H1 (cell line): ENCODE measurements at regions not wholly inside any gene's neighbourhood (a gene's known extent, or its start where the extent isn't known, plus 50 kb on each side); places are given as distances from the start of the nearest gene placed in this dataset.

Experiments
- CTCF ChIA-PET: fragments of 300-600 bp; sonication (Branson Sonifier 250); formaldehyde crosslinking; loops from one replicate; lab custom pipeline; 2021; ENCODE audit not compliant: partially characterized antibody; lab: Charles Lee
- POLR2A ChIA-PET: fragments of 300-600 bp; sonication (Branson Sonifier 250); formaldehyde crosslinking; loops from one replicate; lab custom pipeline; 2021; ENCODE audit warnings: inconsistent platforms; ENCODE audit not compliant: partially characterized antibody; lab: Charles Lee
- DNase-seq, 2 experiments: peaks; one replicate each; pipeline versions ENCODE4 v3.0.0 to v3.0.0-alpha.2; 2010 to 2022; ENCODE audit warnings: low spot score in 2 of 2, low read depth in 1 of 2, mixed read lengths in 1 of 2
- FAIRE-seq: peaks from 2 replicates; lab custom pipeline; 2011; peaks lifted over from hg19 to GRCh38; lab: Jason Lieb, UNC
- H2AFZ ChIP-seq: 2 replicates; pipeline ENCODE4 v1.8.1; 2012; ENCODE audit warnings: low read length, inconsistent platforms
- H2AK5ac ChIP-seq: 2 replicates; pipeline ENCODE4 v1.6.1; 2013; ENCODE audit warnings: low read depth, low read length
- H2BK120ac ChIP-seq: replicated peaks from 2 replicates; pipeline ENCODE3; 2013; ENCODE audit warnings: low read depth, low read length, inconsistent platforms
- H2BK12ac ChIP-seq: 2 replicates; pipeline ENCODE4 v1.6.1; 2013; ENCODE audit warnings: low read depth, low read length
- H2BK15ac ChIP-seq: 2 replicates; pipeline ENCODE4 v1.6.1; 2013; ENCODE audit warnings: low read length
- H2BK20ac ChIP-seq: 2 replicates; pipeline ENCODE4 v1.6.1; 2013; ENCODE audit warnings: low read length
- H2BK5ac ChIP-seq: 2 replicates; pipeline ENCODE4 v1.6.1; 2013; ENCODE audit warnings: low read depth, low read length
- H3K14ac ChIP-seq: 2 replicates; pipeline ENCODE4 v1.6.1; 2013; ENCODE audit warnings: inconsistent platforms; ENCODE audit not compliant: insufficient read length
- H3K18ac ChIP-seq: 2 replicates; pipeline ENCODE4 v1.6.1; 2013; ENCODE audit warnings: low read length; ENCODE audit errors: extremely low read depth
- H3K23ac ChIP-seq: 2 replicates; pipeline ENCODE4 v1.6.1; 2013; ENCODE audit warnings: inconsistent platforms; ENCODE audit not compliant: insufficient read length
- H3K23me2 ChIP-seq: 2 replicates; pipeline ENCODE4 v1.6.1; 2013; ENCODE audit warnings: low read depth, low read length
- H3K27ac ChIP-seq: 2 replicates; pipeline ENCODE4 v1.6.1; 2011; ENCODE audit warnings: low read depth, low read length, inconsistent platforms
- H3K27me3 ChIP-seq, 4 experiments: replicated peaks in 1 of 4; 1 replicate in 1 of 4; 2 replicates in 3 of 4; pipeline versions ENCODE4 v1.6.1 to v1.8.1; 2011 to 2013; ENCODE audit warnings: low read length in 3 of 4, mild to moderate bottlenecking in 3 of 4, inconsistent platforms in 2 of 4, mixed read lengths in 2 of 4, moderate library complexity in 1 of 4; ENCODE audit not compliant: control insufficient read depth in 3 of 4, insufficient read depth in 3 of 4; ENCODE audit errors: extremely low read depth in 1 of 4
- H3K36me3 ChIP-seq, 4 experiments: 2 replicates each; pipeline versions ENCODE4 v1.6.1 to v1.8.1; 2011 to 2013; ENCODE audit warnings: mild to moderate bottlenecking in 4 of 4, low read length in 3 of 4, moderate library complexity in 2 of 4, control low read depth in 1 of 4, inconsistent platforms in 1 of 4; ENCODE audit not compliant: insufficient read depth in 4 of 4, control insufficient read depth in 2 of 4
- H3K4ac ChIP-seq: replicated peaks from 2 replicates; pipeline ENCODE3; 2013; ENCODE audit warnings: low read length, low read depth, mixed read lengths, inconsistent platforms; ENCODE audit not compliant: insufficient read length
- H3K4me1 ChIP-seq, 4 experiments: replicated peaks in 1 of 4; 1 replicate in 1 of 4; 2 replicates in 3 of 4; pipeline versions ENCODE4 v1.6.1 to v1.8.1; 2011 to 2013; ENCODE audit warnings: low read length in 3 of 4, inconsistent platforms in 2 of 4, mixed read lengths in 1 of 4; ENCODE audit not compliant: insufficient read depth in 4 of 4, control insufficient read depth in 3 of 4
- H3K4me2 ChIP-seq, 2 experiments: 2 replicates each; pipeline versions ENCODE4 v1.6.1 to v1.8.1; 2011 to 2013; ENCODE audit warnings: low read depth in 2 of 2, low read length in 2 of 2, control low read depth in 1 of 2, inconsistent platforms in 1 of 2, mild to moderate bottlenecking in 1 of 2; ENCODE audit not compliant: insufficient read depth in 1 of 2
- H3K4me3 ChIP-seq, 4 experiments: fragments of 200-600, 300-600 bp in 1 of 4; sonication (generic), shearing (Covaris generic), sonication (Bioruptor Twin) in 1 of 4; 2 replicates each; pipeline versions ENCODE4 v1.5.1 to v1.8.1; 2011 to 2016; ENCODE audit warnings: low read length in 4 of 4, low read depth in 3 of 4, control low read depth in 2 of 4, inconsistent platforms in 2 of 4, mild to moderate bottlenecking in 2 of 4, mixed read lengths in 1 of 4, moderate library complexity in 1 of 4; ENCODE audit not compliant: insufficient read depth in 2 of 4; ENCODE audit errors: extremely low read depth in 1 of 4
- H3K56ac ChIP-seq: replicated peaks from 2 replicates; pipeline ENCODE3; 2013; ENCODE audit warnings: low read depth, mild to moderate bottlenecking, mixed read lengths, low read length, inconsistent platforms; ENCODE audit not compliant: insufficient read length
- H3K79me1 ChIP-seq: 2 replicates; pipeline ENCODE4 v1.6.1; 2013; ENCODE audit warnings: low read depth, low read length, control low read depth
- H3K79me2 ChIP-seq, 2 experiments: 2 replicates each; pipeline versions ENCODE4 v1.6.1 to v1.8.1; 2012 to 2013; ENCODE audit warnings: low read length in 2 of 2, mild to moderate bottlenecking in 2 of 2, inconsistent platforms in 1 of 2; ENCODE audit not compliant: insufficient read depth in 2 of 2, control insufficient read depth in 1 of 2
- H3K9ac ChIP-seq, 4 experiments: replicated peaks in 1 of 4; 1 replicate in 1 of 4; 2 replicates in 3 of 4; pipeline versions ENCODE4 v1.6.1 to v1.8.1; 2011 to 2013; ENCODE audit warnings: low read depth in 3 of 4, low read length in 3 of 4, control low read depth in 2 of 4, mild to moderate bottlenecking in 2 of 4, moderate library complexity in 2 of 4, inconsistent platforms in 1 of 4; ENCODE audit errors: extremely low read depth in 1 of 4
- H3K9me3 ChIP-seq, 2 experiments: 2 replicates each; pipeline versions ENCODE4 v1.6.1 to v1.8.1; 2012 to 2013; ENCODE audit warnings: mild to moderate bottlenecking in 2 of 2, moderate library complexity in 2 of 2, control low read depth in 1 of 2, inconsistent platforms in 1 of 2, low read depth in 1 of 2, low read length in 1 of 2, mixed read lengths in 1 of 2; ENCODE audit not compliant: insufficient read depth in 2 of 2
- H4K20me1 ChIP-seq, 2 experiments: replicated peaks in 1 of 2; 2 replicates each; pipeline versions ENCODE3 to v1.8.1; 2011 to 2013; ENCODE audit warnings: inconsistent platforms in 2 of 2, low read length in 2 of 2, mild to moderate bottlenecking in 1 of 2; ENCODE audit not compliant: insufficient read depth in 2 of 2, control insufficient read depth in 1 of 2
- H4K5ac ChIP-seq: 2 replicates; pipeline ENCODE4 v1.6.1; 2013; ENCODE audit warnings: low read length, low read depth, mixed read lengths, inconsistent platforms; ENCODE audit not compliant: insufficient read length
- H4K8ac ChIP-seq: 2 replicates; pipeline ENCODE4 v1.8.0; 2013; ENCODE audit warnings: mild to moderate bottlenecking, moderate library complexity, low read length, inconsistent platforms; ENCODE audit not compliant: insufficient read depth; ENCODE audit errors: extremely low read depth
- H4K91ac ChIP-seq: replicated peaks from 2 replicates; pipeline ENCODE3; 2013; ENCODE audit warnings: low read length, mixed read lengths, inconsistent platforms; ENCODE audit not compliant: insufficient read length
- CBX5 ChIP-seq: fragments of 300-800, 300-1000 bp; sonication (generic); IDR thresholded peaks from 2 replicates; pipeline ENCODE4 v1.7.1; 2016; ENCODE audit warnings: antibody characterized with exemption, low read length, low read depth
- E2F6 ChIP-seq: IDR thresholded peaks from 2 replicates; pipeline ENCODE4 v1.6.1; 2012; ENCODE audit warnings: inconsistent platforms
- EGR1 ChIP-seq: IDR thresholded peaks from 2 replicates; pipeline ENCODE4 v1.6.1; 2011; ENCODE audit warnings: low read depth, low read length, borderline replicate concordance
- FOSL1 ChIP-seq: IDR thresholded peaks from 2 replicates; pipeline ENCODE4 v1.6.1; 2011; ENCODE audit warnings: mild to moderate bottlenecking, low read depth, low read length, moderate library complexity; ENCODE audit not compliant: insufficient read depth
- GABPA ChIP-seq: IDR thresholded peaks from 2 replicates; pipeline ENCODE4 v1.6.1; 2011; ENCODE audit warnings: mild to moderate bottlenecking, low read length, moderate library complexity, borderline replicate concordance; ENCODE audit not compliant: insufficient read depth
- HDAC6 ChIP-seq: IDR thresholded peaks from one replicate; pipeline ENCODE4 v1.7.1; 2012; ENCODE audit warnings: low read depth, mild to moderate bottlenecking, inconsistent platforms, low read length, moderate library complexity
- MAFK ChIP-seq: IDR thresholded peaks from 2 replicates; pipeline ENCODE4 v1.6.1; 2012; ENCODE audit warnings: low read depth, mild to moderate bottlenecking, improper control_type of control experiment, low read length
- NRF1 ChIP-seq: IDR thresholded peaks from 2 replicates; pipeline ENCODE4 v1.6.1; 2011; ENCODE audit warnings: mild to moderate bottlenecking, low read depth, low read length, improper control_type of control experiment
- PHF8 ChIP-seq: fragments of 200-600 bp; sonication (generic); conservative IDR thresholded peaks from 2 replicates; pipeline ENCODE4 v1.7.1; 2012; ENCODE audit warnings: low read depth, mild to moderate bottlenecking, inconsistent platforms, low read length, moderate library complexity
- SAP30 ChIP-seq: fragments of 300-600 bp; sonication (generic); IDR thresholded peaks from 2 replicates; pipeline ENCODE4 v1.7.1; 2012; ENCODE audit warnings: low read length, moderate library complexity, mild to moderate bottlenecking, inconsistent platforms; ENCODE audit not compliant: insufficient read depth, insufficient replicate concordance
- SP1 ChIP-seq: IDR thresholded peaks from 2 replicates; pipeline ENCODE4 v1.6.1; 2011; ENCODE audit warnings: low read depth, low read length
- SP2 ChIP-seq: IDR thresholded peaks from 2 replicates; pipeline ENCODE4 v1.6.1; 2012; ENCODE audit warnings: mild to moderate bottlenecking, low read length, inconsistent platforms
- TAF1 ChIP-seq: IDR thresholded peaks from 2 replicates; pipeline ENCODE4 v1.6.1; 2011; ENCODE audit warnings: mild to moderate bottlenecking, low read depth, low read length
- TBP ChIP-seq: IDR thresholded peaks from 2 replicates; pipeline ENCODE4 v1.6.1; 2011; ENCODE audit warnings: low read depth, low read length, improper control_type of control experiment
- ZNF274 ChIP-seq: IDR thresholded peaks from 2 replicates; pipeline ENCODE4 v1.7.0; 2012; ENCODE audit warnings: low read length, borderline replicate concordance; ENCODE audit errors: extremely low read depth
- WGBS, 2 experiments: shearing (Covaris generic) in 1 of 2; methylation state at CpG; one replicate each; pipeline versions ENCODE4 v1.1.6 to v1.1.7; 2013 to 2015; ENCODE audit warnings: low lambda C conversion rate in 2 of 2, mixed read lengths in 2 of 2, inconsistent platforms in 1 of 2, low coverage in 1 of 2, missing lambda C conversion rate in 1 of 2; ENCODE audit not compliant: insufficient replicate concordance in 2 of 2, insufficient coverage in 1 of 2, insufficient read length in 1 of 2; ENCODE audit errors: extremely low coverage in 1 of 2, missing lambda C conversion rate in 1 of 2; 5-methylcytosine and 5-hydroxymethylcytosine counted together

GRCh38 chr9:18368206-18368605 lies 105.7 kb upstream of the ADAMTSL1 start:
- H2BK15ac ChIP-seq = no peak overlapping the region
- no peak overlapping the region for H3K27ac ChIP-seq
- H3K4me1 ChIP-seq = no peaks in the 10 kb centered on the region
- H4K20me1 ChIP-seq = no peaks in the 10 kb centered on the region
- no peak overlapping the region for H3K14ac ChIP-seq
- no peak overlapping the region for H3K23ac ChIP-seq
- no peaks in the 10 kb centered on the region for H3K36me3 ChIP-seq
- no peak overlapping the region for H4K91ac ChIP-seq
- H2AFZ ChIP-seq = no peak overlapping the region
- WGBS, 2 experiments = 85% methylated on average over 4 of the region's 4 CpGs; no CpG with 5 or more reads in 1 of the 2 experiments
- H3K18ac ChIP-seq = no peak overlapping the region
- no peak overlapping the region for H2BK5ac ChIP-seq
- no peak overlapping the region for H3K4me3 ChIP-seq
- no peaks in the 10 kb centered on the region for H3K79me1 ChIP-seq
- H4K5ac ChIP-seq = no peak overlapping the region
- H3K27me3 ChIP-seq = no peaks in the 10 kb centered on the region
- no peaks in the 10 kb centered on the region for H3K9me3 ChIP-seq
- no peak overlapping the region for H3K56ac ChIP-seq
- H2BK120ac ChIP-seq = no peak overlapping the region
- H3K79me2 ChIP-seq = no peaks in the 10 kb centered on the region
- FAIRE-seq (no peak), DNase-seq (no peak)
- H2AK5ac ChIP-seq = no peak overlapping the region
- no peak overlapping the region for H3K4ac ChIP-seq
- H4K8ac ChIP-seq = no peak overlapping the region
- H3K9ac ChIP-seq = no peak overlapping the region
- H3K23me2 ChIP-seq = no peaks in the 10 kb centered on the region
- no peak overlapping the region for H2BK12ac ChIP-seq
- H3K4me2 ChIP-seq = no peak overlapping the region
- H2BK20ac ChIP-seq = no peak overlapping the region
- POLR2A ChIA-PET = no interaction called here
- CTCF ChIA-PET = interaction anchor here (0.6 kb wide), 1 partner anchor 432 kb away, joined by 3 read pairs; no protein-coding TSS in a partner anchor
- TF ChIP-seq GABPA (no peak), SP2 (no peak), EGR1 (no peak), MAFK (no peak), CBX5 (no peak), FOSL1 (no peak), TAF1 (no peak), HDAC6 (no peak), ZNF274 (no peak), NRF1 (no peak), TBP (no peak), SP1 (no peak), PHF8 (no peak), SAP30 (no peak), E2F6 (no peak)
